Choroid plexus epithelial cell (primary cell): ENCODE measurements at regions not wholly inside any gene's neighbourhood (a gene's known extent, or its start where the extent isn't known, plus 50 kb on each side); places are given as distances from the start of the nearest gene placed in this dataset.

ENCODE experiments used
- DNase-seq: peaks from one replicate; pipeline ENCODE4 v3.0.0-alpha.2; 2010; ENCODE audit warnings: low read depth
- H3K4me3 ChIP-seq: 2 replicates; pipeline ENCODE4 v1.5.1; 2011; ENCODE audit warnings: low read depth, mild to moderate bottlenecking, control low read depth, low read length, moderate library complexity
- TF ChIP-seq, protein P1 (sequence below): conservative IDR thresholded peaks from 2 replicates; pipeline ENCODE4 v1.5.1; 2011; ENCODE audit warnings: low read depth, mild to moderate bottlenecking, control low read depth, inconsistent platforms, low read length, moderate library complexity

DNA sequence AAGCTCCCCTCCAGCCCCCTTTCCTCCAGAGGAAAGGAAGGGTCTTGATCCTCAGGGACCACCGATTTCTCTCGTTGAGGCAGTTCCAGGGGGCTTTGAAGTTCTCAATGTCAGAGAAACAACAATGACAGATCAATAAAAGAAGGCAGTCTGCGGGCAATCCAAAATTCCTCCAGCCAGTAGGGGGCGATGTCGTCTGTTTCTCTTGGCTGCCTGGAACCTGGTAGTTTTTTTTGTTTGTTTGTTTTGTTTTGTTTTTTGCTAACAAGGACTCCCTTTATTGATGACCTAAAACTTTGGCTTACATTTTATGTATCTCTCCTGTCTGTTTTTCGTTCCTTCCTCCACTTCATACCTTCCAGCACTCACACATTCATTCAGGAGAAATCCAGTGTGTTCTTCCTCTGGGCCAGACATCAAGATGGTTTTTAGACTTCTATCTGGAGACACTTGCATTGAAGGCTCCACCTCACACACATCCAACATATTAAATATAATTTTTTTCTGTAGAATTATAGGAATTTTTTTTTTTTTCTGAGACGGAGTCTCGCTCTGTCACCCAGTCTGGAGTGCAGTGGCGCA lies 276.6 kb downstream of the RPLP1 start:
- DNase-seq, result peak; percentile 39

DNA sequence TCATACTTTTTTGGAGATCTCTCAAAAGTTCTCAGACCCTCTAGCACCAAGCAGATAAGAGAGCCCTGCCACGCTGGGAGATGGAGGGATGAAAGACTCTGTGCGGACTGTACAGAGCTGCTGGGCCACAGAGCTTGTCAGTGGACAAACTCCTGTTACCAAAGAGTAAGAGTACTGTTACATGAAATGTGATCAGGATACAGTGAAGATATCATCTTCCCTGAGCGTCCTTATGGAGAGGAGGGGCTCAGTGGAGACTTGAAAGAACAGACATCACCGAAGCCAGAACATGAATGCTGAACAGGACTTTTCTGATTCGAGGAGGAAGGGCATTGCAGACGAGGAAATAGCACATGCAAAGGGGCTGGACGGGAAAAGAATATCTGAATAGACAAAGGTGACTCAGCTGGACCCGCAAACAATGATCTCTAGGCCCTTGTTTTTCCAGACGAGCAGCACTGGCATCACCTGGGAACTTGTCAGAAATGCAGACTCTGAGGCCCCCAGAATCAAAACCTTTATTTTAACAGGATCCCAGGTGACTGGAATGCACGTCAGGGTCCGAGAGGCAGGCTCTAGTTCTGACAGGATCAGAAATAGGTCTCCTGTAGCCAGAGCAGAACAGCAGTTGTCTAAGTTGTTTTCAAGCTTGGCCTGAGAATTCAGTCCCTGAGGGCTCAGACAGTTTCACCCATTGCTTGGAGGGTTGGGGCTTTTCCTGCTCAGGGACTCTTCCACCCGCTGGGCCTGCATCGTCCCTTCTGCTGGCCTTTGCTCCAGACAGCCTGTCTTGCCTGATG lies 277.9 kb downstream of the RPLP1 start:
- peak; percentile 21 for DNase-seq
- TF ChIP-seq, protein P1, sequence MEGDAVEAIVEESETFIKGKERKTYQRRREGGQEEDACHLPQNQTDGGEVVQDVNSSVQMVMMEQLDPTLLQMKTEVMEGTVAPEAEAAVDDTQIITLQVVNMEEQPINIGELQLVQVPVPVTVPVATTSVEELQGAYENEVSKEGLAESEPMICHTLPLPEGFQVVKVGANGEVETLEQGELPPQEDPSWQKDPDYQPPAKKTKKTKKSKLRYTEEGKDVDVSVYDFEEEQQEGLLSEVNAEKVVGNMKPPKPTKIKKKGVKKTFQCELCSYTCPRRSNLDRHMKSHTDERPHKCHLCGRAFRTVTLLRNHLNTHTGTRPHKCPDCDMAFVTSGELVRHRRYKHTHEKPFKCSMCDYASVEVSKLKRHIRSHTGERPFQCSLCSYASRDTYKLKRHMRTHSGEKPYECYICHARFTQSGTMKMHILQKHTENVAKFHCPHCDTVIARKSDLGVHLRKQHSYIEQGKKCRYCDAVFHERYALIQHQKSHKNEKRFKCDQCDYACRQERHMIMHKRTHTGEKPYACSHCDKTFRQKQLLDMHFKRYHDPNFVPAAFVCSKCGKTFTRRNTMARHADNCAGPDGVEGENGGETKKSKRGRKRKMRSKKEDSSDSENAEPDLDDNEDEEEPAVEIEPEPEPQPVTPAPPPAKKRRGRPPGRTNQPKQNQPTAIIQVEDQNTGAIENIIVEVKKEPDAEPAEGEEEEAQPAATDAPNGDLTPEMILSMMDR, result no peak
- no peak overlapping the region for H3K4me3 ChIP-seq

More for the DNA sequence above, 276.6 kb downstream of the RPLP1 start:
- TF ChIP-seq, protein P1, result peak; percentile 90
- no peak overlapping the region for H3K4me3 ChIP-seq

DNA sequence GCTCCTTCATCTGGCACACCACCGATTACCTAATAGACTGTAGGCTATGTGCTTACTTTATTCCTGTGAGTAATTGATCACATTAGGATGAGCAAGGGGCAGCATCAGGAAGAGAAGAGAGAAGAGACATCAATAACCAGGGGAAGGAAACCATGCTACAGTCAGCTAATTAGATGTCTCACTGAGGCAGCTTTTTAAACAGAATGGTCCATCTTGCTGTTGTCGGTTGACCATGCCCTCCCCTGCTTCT lies 278.4 kb downstream of the RPLP1 start:
- TF ChIP-seq, protein P1, result no peak
- DNase-seq, result no peak
- no peak overlapping the region for H3K4me3 ChIP-seq

DNA sequence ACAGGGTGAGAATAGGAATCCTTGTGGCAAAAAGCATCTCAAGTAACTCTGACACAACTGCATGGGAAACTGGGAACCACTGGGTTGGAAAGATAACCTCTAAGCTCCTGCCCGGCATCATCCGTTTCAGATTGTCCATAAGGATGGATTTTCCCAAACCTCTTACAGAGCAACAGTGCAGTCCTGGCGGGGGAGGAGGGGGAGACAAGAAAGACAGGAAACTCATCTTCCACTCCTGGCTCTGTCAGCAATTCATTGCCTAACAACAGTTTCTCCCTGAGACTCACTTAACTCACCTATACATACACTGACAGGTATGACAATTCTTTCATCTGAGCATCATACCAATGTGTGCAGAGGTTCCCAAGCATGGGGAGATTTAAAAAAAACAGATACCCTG lies 279.0 kb downstream of the RPLP1 start:
- DNase-seq, result no peak
- TF ChIP-seq, protein P1, result no peak
- no peak overlapping the region for H3K4me3 ChIP-seq

DNA sequence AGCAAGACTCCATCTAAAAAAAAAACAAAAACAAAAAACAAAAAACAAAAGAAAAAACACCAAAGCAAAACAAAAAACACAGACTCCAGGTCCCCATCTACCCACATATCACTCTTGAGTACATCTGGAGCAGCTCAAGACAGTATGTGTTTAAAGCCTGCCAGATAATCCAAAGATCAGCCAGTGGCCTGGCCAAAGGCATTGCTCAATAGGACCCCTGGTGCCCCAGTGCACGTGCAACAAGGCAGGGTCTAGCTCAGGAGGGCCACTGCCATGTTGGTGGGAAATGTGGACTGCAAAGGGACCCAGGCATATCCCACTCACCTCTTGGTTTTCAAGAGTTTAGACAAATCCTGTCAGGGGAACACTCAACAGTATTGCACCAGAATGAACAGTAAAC lies 279.5 kb downstream of the RPLP1 start:
- TF ChIP-seq, protein P1, result no peak
- no peak overlapping the region for H3K4me3 ChIP-seq

DNA sequence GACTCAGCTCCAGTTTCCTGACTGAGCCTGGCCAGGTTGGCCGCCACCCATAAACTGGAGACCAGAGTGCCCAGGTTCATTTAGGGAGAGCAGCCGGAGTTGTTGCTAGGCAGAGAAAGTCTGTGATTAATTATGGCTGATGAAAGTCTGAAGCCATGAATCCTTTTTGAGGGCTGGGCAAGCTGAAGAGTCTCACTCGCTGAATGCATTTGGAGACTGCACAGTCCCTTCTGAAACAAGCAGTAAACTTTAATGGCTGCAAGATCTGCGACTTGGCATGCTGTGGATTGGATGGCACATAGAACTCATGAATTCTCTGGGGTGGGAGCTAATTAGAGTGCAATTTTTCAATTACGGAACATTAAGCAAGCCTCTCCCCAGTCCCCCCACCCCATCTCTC lies 282.1 kb downstream of the RPLP1 start:
- DNase-seq, result no peak
- TF ChIP-seq, protein P1, result no peak

More for the DNA sequence above, 279.5 kb downstream of the RPLP1 start:
- no peak for DNase-seq

DNA sequence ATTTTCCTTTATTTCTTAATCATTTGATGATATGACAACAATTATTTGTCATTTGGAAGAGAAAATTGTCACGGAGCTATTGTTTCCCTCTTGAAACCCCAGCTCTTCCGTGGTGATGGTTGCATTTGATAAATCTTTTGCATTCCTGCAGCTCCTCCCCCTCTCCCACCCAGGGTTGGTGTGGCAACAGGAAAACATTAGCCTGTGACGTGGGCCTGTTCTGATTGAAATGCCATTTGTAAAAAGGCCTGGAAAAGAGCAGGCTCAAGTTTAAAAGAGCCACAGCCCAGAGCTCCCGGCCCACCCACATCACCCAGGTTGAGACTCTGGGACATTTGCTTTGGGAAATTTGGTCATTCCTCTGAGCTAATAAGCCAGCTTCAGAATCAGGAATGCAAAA lies 282.5 kb downstream of the RPLP1 start:
- TF ChIP-seq, protein P1, result no peak
- DNase-seq, result peak; percentile 79
- no peak overlapping the region for H3K4me3 ChIP-seq

More for the DNA sequence above, 282.1 kb downstream of the RPLP1 start:
- no peak overlapping the region for H3K4me3 ChIP-seq
